NCI-H82 treated with DMSO at 0.1 percent for 48 hours (cell line): ENCODE measurements at regions not wholly inside any gene's neighbourhood (a gene's known extent, or its start where the extent isn't known, plus 50 kb on each side); places are given as distances from the start of the nearest gene placed in this dataset.
"Not testable (repeated sequence)": the region's sequence is repeated elsewhere in the genome, so short reads cannot be mapped to it uniquely, and the experiment has no call there.

ENCODE experiments used
- DNase-seq: peaks from one replicate; lab custom pipeline; 2025; ENCODE audit not compliant: unreplicated experiment; lab: John Stamatoyannopoulos, UW

GRCh38 chr7:121530227-121531174, 134.4 kb upstream of the FAM3C start:
- no peak for DNase-seq

GRCh38 chr7:121529003-121529402, 132.9 kb upstream of the FAM3C start:
- no peak for DNase-seq

- not testable (repeated sequence) for DNase-seq
Measured at GRCh38 chr7:121526210-121526609, 130.1 kb upstream of the FAM3C start.

GRCh38 chr7:121525155-121525819, 129.2 kb upstream of the FAM3C start:
- no peak for DNase-seq

- DNase-seq = no peak
Measured at GRCh38 chr7:121521711-121522400, 125.7 kb upstream of the FAM3C start.

GRCh38 chr7:121520911-121521310, 124.8 kb upstream of the FAM3C start:
- no peak for DNase-seq

- DNase-seq = no peak
Measured at GRCh38 chr7:121519548-121520521, 123.7 kb upstream of the FAM3C start.

GRCh38 chr7:121517591-121517990, 121.5 kb upstream of the FAM3C start:
- no peak for DNase-seq

GRCh38 chr7:121516821-121517220, 120.7 kb upstream of the FAM3C start:
- no peak for DNase-seq

- no peak for DNase-seq
Measured at GRCh38 chr7:121515630-121516401, 119.7 kb upstream of the FAM3C start.

GRCh38 chr7:121515229-121515628, 119.1 kb upstream of the FAM3C start:
- DNase-seq = no peak

GRCh38 chr7:121513105-121513504, 117.0 kb upstream of the FAM3C start:
- DNase-seq = no peak

GRCh38 chr7:121510858-121511482, 114.9 kb upstream of the FAM3C start:
- no peak for DNase-seq

GRCh38 chr7:121510302-121510701, 114.2 kb upstream of the FAM3C start:
- no peak for DNase-seq

- no peak for DNase-seq
Measured at GRCh38 chr7:121505540-121506182, 109.6 kb upstream of the FAM3C start.

- DNase-seq = no peak
Measured at GRCh38 chr7:121505021-121505420, 108.9 kb upstream of the FAM3C start.

- no peak for DNase-seq
Measured at GRCh38 chr7:121504482-121504881, 108.4 kb upstream of the FAM3C start.

GRCh38 chr7:121503730-121504129, 107.6 kb upstream of the FAM3C start:
- DNase-seq = no peak

- DNase-seq = no peak
Measured at GRCh38 chr7:121503039-121503438, 106.9 kb upstream of the FAM3C start.
